ENCODE measurements at regions not wholly inside any gene's neighbourhood (a gene's known extent, or its start where the extent isn't known, plus 50 kb on each side); places are given as distances from the start of the nearest gene placed in this dataset.
"Not testable (repeated sequence)": the region's sequence is repeated elsewhere in the genome, so short reads cannot be mapped to it uniquely, and the experiment has no call there.

GRCh38 chr1:5686925-5687706 is 305.1 kb downstream of the NPHP4 start:
- DNase-seq (ENCODE audit: low spot score): no peak

GRCh38 chr1:5686195-5686594 is 306.0 kb downstream of the NPHP4 start:
- DNase-seq (ENCODE audit: low spot score): no peak

GRCh38 chr1:5685446-5686040 is 306.7 kb downstream of the NPHP4 start:
- no peak for DNase-seq (ENCODE audit: low spot score)

- no peak for DNase-seq (ENCODE audit: low spot score)
Measured at GRCh38 chr1:5684791-5685190, 307.4 kb downstream of the NPHP4 start.

- DNase-seq (ENCODE audit: low spot score): no peak
Measured at GRCh38 chr1:5683446-5683845, 308.8 kb downstream of the NPHP4 start.

GRCh38 chr1:5682626-5683225 is 309.5 kb downstream of the NPHP4 start:
- DNase-seq (ENCODE audit: low spot score): no peak

- no peak for DNase-seq (ENCODE audit: low spot score)
Measured at GRCh38 chr1:5681654-5682053, 310.6 kb downstream of the NPHP4 start.

GRCh38 chr1:5680600-5680999 is 311.6 kb downstream of the NPHP4 start:
- DNase-seq (ENCODE audit: low spot score): no peak

GRCh38 chr1:5678759-5679158 is 313.5 kb downstream of the NPHP4 start:
- no peak for DNase-seq (ENCODE audit: low spot score)

GRCh38 chr1:5672355-5672754 is 319.9 kb downstream of the NPHP4 start:
- DNase-seq (ENCODE audit: low spot score): not testable (repeated sequence)

- DNase-seq (ENCODE audit: low spot score): no peak
Measured at GRCh38 chr1:5670590-5671350, 321.5 kb downstream of the NPHP4 start.

GRCh38 chr1:5667513-5668325 is 324.5 kb downstream of the NPHP4 start:
- no peak for DNase-seq (ENCODE audit: low spot score)

GRCh38 chr1:5664906-5665875 is 327.0 kb downstream of the NPHP4 start:
- DNase-seq (ENCODE audit: low spot score): no peak

GRCh38 chr1:5664081-5664768 is 328.0 kb downstream of the NPHP4 start:
- no peak for DNase-seq (ENCODE audit: low spot score)

GRCh38 chr1:5662744-5663126 is 329.5 kb downstream of the NPHP4 start:
- DNase-seq (ENCODE audit: low spot score): no peak

GRCh38 chr1:5662086-5662743 is 330.0 kb downstream of the NPHP4 start:
- DNase-seq (ENCODE audit: low spot score): no peak

- no peak for DNase-seq (ENCODE audit: low spot score)
Measured at GRCh38 chr1:5661196-5662085, 330.8 kb downstream of the NPHP4 start.
